ENCODE measurements at regions not wholly inside any gene's neighbourhood (a gene's known extent, or its start where the extent isn't known, plus 50 kb on each side); places are given as distances from the start of the nearest gene placed in this dataset.
A peak's percentile ranks its signal among the peaks of the same experiment; 100 is the strongest.

GRCh38 chr4:130214268-130214667 lies 1118.3 kb downstream of the C4orf33 start:
- H3K4me2 ChIP-seq (replicated peaks; ENCODE audit: low read depth, low read length, poor library complexity, severe bottlenecking), result no peak overlapping the region
- Mint-ChIP-seq H3K4me1 (no peaks in the 10 kb centered on the region), H3K9me3 (ENCODE audit: insufficient read depth) (no peaks in the 10 kb centered on the region), H3K27me3 (no peaks in the 10 kb centered on the region), H3K4me3 (no peak overlapping the region), H3K27ac (no peak overlapping the region)
- CTCF ChIA-PET, result no interaction called here
- no peak overlapping the region for H3K27ac ChIP-seq (ENCODE audit: low read length in 2 of 2)
- WGBS (ENCODE audit: insufficient coverage), result 40% methylated on average over 1 of the region's 3 CpGs
- H2AFZ ChIP-seq (ENCODE audit: insufficient read depth, low read depth, low read length, poor library complexity, severe bottlenecking), result no peak overlapping the region
- no peaks in the 10 kb centered on the region for H4K20me1 ChIP-seq (ENCODE audit: control insufficient read depth, insufficient read depth, low read length, poor library complexity, severe bottlenecking)
- no peaks in the 10 kb centered on the region for H3K4me1 ChIP-seq (ENCODE audit: control insufficient read depth in 2 of 2, insufficient read depth in 2 of 2, low read length in 2 of 2)
- TF ChIP-seq EZH2 (IDR thresholded peaks at IDR 0.05; ENCODE audit: borderline replicate concordance, insufficient read depth, low read depth, low read length, poor library complexity, severe bottlenecking), result no peak
- no peak for TF ChIP-seq CTCF (IDR thresholded peaks at IDR 0.05)
- H3K27me3 ChIP-seq (replicated peaks in 1 of 4; ENCODE audit: control extremely low read depth in 1 of 4, control insufficient read depth in 3 of 4, insufficient read depth in 4 of 4, low read length in 3 of 4), result no peaks in the 10 kb centered on the region
- no peak overlapping the region for H3K4me3 ChIP-seq (ENCODE audit: control extremely low read depth in 1 of 5, extremely low read depth in 1 of 5, insufficient read depth in 1 of 5, low read depth in 2 of 5, low read length in 4 of 5)
- ATAC-seq (ENCODE audit: low read depth), result no peak
- H3K79me2 ChIP-seq (ENCODE audit: control insufficient read depth, insufficient read depth, low read length), result no peaks in the 10 kb centered on the region
- H3K9me3 ChIP-seq (ENCODE audit: control extremely low read depth in 1 of 3, control insufficient read depth in 2 of 3, insufficient read depth in 1 of 3, low read length in 2 of 3), result no peaks in the 10 kb centered on the region
- H3K9ac ChIP-seq (ENCODE audit: low read length), result no peak overlapping the region
- DNase-seq, result no peak
- intact Hi-C loops (cut with micrococcal nuclease), result no loop called here
- no peaks in the 10 kb centered on the region for H3K36me3 ChIP-seq (replicated peaks in 1 of 2; ENCODE audit: control extremely low read depth in 1 of 2, control insufficient read depth in 1 of 2, extremely low read depth in 1 of 2, insufficient read depth in 2 of 2, low read length in 1 of 2)
- POLR2A ChIA-PET, result no interaction called here

- Mint-ChIP-seq H3K4me3 (peak overlapping the region; percentile 15), H3K4me1 (peaks cover 4% of the 10 kb centered on the region), H3K9me3 (ENCODE audit: insufficient read depth) (no peaks in the 10 kb centered on the region), H3K27me3 (no peaks in the 10 kb centered on the region), H3K27ac (no peak overlapping the region)
- no peak overlapping the region for H3K4me3 ChIP-seq (ENCODE audit: control extremely low read depth in 1 of 5, extremely low read depth in 1 of 5, insufficient read depth in 1 of 5, low read depth in 2 of 5, low read length in 4 of 5)
- no peaks in the 10 kb centered on the region for H3K27me3 ChIP-seq (replicated peaks in 1 of 4; ENCODE audit: control extremely low read depth in 1 of 4, control insufficient read depth in 3 of 4, insufficient read depth in 4 of 4, low read length in 3 of 4)
- H3K4me2 ChIP-seq (replicated peaks; ENCODE audit: low read depth, low read length, poor library complexity, severe bottlenecking), result peak overlapping the region; percentile 11
- no peaks in the 10 kb centered on the region for H4K20me1 ChIP-seq (ENCODE audit: control insufficient read depth, insufficient read depth, low read length, poor library complexity, severe bottlenecking)
- no peak overlapping the region for H2AFZ ChIP-seq (ENCODE audit: insufficient read depth, low read depth, low read length, poor library complexity, severe bottlenecking)
- POLR2A ChIA-PET, result no interaction called here
- WGBS (ENCODE audit: insufficient coverage), result no CpG with 5 or more reads among the region's 3 CpGs
- ATAC-seq (ENCODE audit: low read depth) (no peak), DNase-seq (no peak)
- CTCF ChIA-PET, result no interaction called here
- intact Hi-C loops (cut with micrococcal nuclease), result no loop called here
- H3K9ac ChIP-seq (ENCODE audit: low read length), result no peak overlapping the region
- no peak overlapping the region for H3K27ac ChIP-seq (ENCODE audit: low read length in 2 of 2)
- H3K79me2 ChIP-seq (ENCODE audit: control insufficient read depth, insufficient read depth, low read length), result no peaks in the 10 kb centered on the region
- TF ChIP-seq EZH2 (IDR thresholded peaks at IDR 0.05; ENCODE audit: borderline replicate concordance, insufficient read depth, low read depth, low read length, poor library complexity, severe bottlenecking) (no peak), CTCF (IDR thresholded peaks at IDR 0.05) (no peak)
- no peaks in the 10 kb centered on the region for H3K4me1 ChIP-seq (ENCODE audit: control insufficient read depth in 2 of 2, insufficient read depth in 2 of 2, low read length in 2 of 2)
- H3K36me3 ChIP-seq (replicated peaks in 1 of 2; ENCODE audit: control extremely low read depth in 1 of 2, control insufficient read depth in 1 of 2, extremely low read depth in 1 of 2, insufficient read depth in 2 of 2, low read length in 1 of 2), result no peaks in the 10 kb centered on the region
- peaks cover 0 to 1% (median 0%) of the 10 kb centered on the region in 3 donors for H3K9me3 ChIP-seq (ENCODE audit: control extremely low read depth in 1 of 3, control insufficient read depth in 2 of 3, insufficient read depth in 1 of 3, low read length in 2 of 3)
Measured at GRCh38 chr4:130233377-130234047, 1137.6 kb downstream of the C4orf33 start.

All from B cell (primary cell).